Skeletal muscle cell (primary cell): ENCODE measurements at regions not wholly inside any gene's neighbourhood (a gene's known extent, or its start where the extent isn't known, plus 50 kb on each side); places are given as distances from the start of the nearest gene placed in this dataset.
"Not testable (repeated sequence)": the region's sequence is repeated elsewhere in the genome, so short reads cannot be mapped to it uniquely, and the experiment has no call there.

Experiments
- DNase-seq: peaks from one replicate; pipeline ENCODE4 v3.0.0-alpha.2; 2010; ENCODE audit warnings: low read depth
- H3K4me3 ChIP-seq: 2 replicates; pipeline ENCODE4 v1.5.1; 2011; ENCODE audit warnings: low read depth, mild to moderate bottlenecking, control low read depth, low read length, moderate library complexity

- H3K4me3 ChIP-seq, result no peak overlapping the region
- DNase-seq, result no peak
Measured at GRCh38 chr15:98549741-98550140, 98.6 kb upstream of the IGF1R start.

GRCh38 chr15:98550363-98550762, 98.0 kb upstream of the IGF1R start:
- not testable (repeated sequence) for DNase-seq, H3K4me3 ChIP-seq

- DNase-seq, result no peak
- H3K4me3 ChIP-seq, result no peak overlapping the region
Measured at GRCh38 chr15:98551936-98552562, 96.3 kb upstream of the IGF1R start.

GRCh38 chr15:98554272-98555172, 93.8 kb upstream of the IGF1R start:
- DNase-seq, result no peak
- H3K4me3 ChIP-seq, result no peak overlapping the region

GRCh38 chr15:98555173-98555515, 93.2 kb upstream of the IGF1R start:
- DNase-seq, result no peak
- H3K4me3 ChIP-seq, result no peak overlapping the region

GRCh38 chr15:98556321-98556720, 92.0 kb upstream of the IGF1R start:
- H3K4me3 ChIP-seq, result no peak overlapping the region
- DNase-seq, result no peak

- no peak overlapping the region for H3K4me3 ChIP-seq
- no peak for DNase-seq
Measured at GRCh38 chr15:98560338-98560737, 88.0 kb upstream of the IGF1R start.

- DNase-seq, result no peak
- H3K4me3 ChIP-seq, result no peak overlapping the region
Measured at GRCh38 chr15:98561169-98561941, 87.0 kb upstream of the IGF1R start.

GRCh38 chr15:98562331-98562937, 85.9 kb upstream of the IGF1R start:
- H3K4me3 ChIP-seq, result no peak overlapping the region
- no peak for DNase-seq

- DNase-seq, result no peak
- H3K4me3 ChIP-seq, result no peak overlapping the region
Measured at GRCh38 chr15:98565566-98565965, 82.8 kb upstream of the IGF1R start.

GRCh38 chr15:98567951-98568350, 80.4 kb upstream of the IGF1R start:
- DNase-seq, result no peak
- no peak overlapping the region for H3K4me3 ChIP-seq

GRCh38 chr15:98568382-98569017, 79.8 kb upstream of the IGF1R start:
- H3K4me3 ChIP-seq, result no peak overlapping the region
- DNase-seq, result no peak

GRCh38 chr15:98570119-98570518, 78.2 kb upstream of the IGF1R start:
- H3K4me3 ChIP-seq, result no peak overlapping the region
- DNase-seq, result no peak

GRCh38 chr15:98580572-98580971, 67.8 kb upstream of the IGF1R start:
- no peak for DNase-seq

GRCh38 chr15:98581715-98582114, 66.6 kb upstream of the IGF1R start:
- DNase-seq, result no peak
- no peak overlapping the region for H3K4me3 ChIP-seq

More at GRCh38 chr15:98580572-98580971, 67.8 kb upstream of the IGF1R start:
- no peak overlapping the region for H3K4me3 ChIP-seq

GRCh38 chr15:98582900-98583554, 65.3 kb upstream of the IGF1R start:
- no peak for DNase-seq
- no peak overlapping the region for H3K4me3 ChIP-seq

GRCh38 chr15:98583771-98584430, 64.4 kb upstream of the IGF1R start:
- no peak overlapping the region for H3K4me3 ChIP-seq
- DNase-seq, result no peak

GRCh38 chr15:98586066-98586465, 62.3 kb upstream of the IGF1R start:
- no peak overlapping the region for H3K4me3 ChIP-seq
- DNase-seq, result no peak
